SK-N-SH treated with all-trans-retinoic acid at 6 μM for 48 hours (cell line): ENCODE measurements at regions not wholly inside any gene's neighbourhood (a gene's known extent, or its start where the extent isn't known, plus 50 kb on each side); places are given as distances from the start of the nearest gene placed in this dataset.

Source experiments
- ARNTL ChIP-seq: fragments of 450-650 bp; formaldehyde crosslinking; IDR thresholded peaks from 2 replicates; pipeline ENCODE4 v1.5.0; 2020; ENCODE audit warnings: low read depth, mild to moderate bottlenecking, moderate library complexity, borderline replicate concordance
- POU6F1 ChIP-seq: fragments of 250-450 bp; sonication (Bioruptor Pico); IDR thresholded peaks from 2 replicates; pipeline ENCODE4 v1.8.0; 2021; ENCODE audit warnings: low read depth, mild to moderate bottlenecking, moderate library complexity, borderline replicate concordance
- TOX ChIP-seq: fragments of 250-450 bp; sonication (Bioruptor Pico); IDR thresholded peaks from 2 replicates; pipeline ENCODE4 v1.8.0; 2021; ENCODE audit warnings: mild to moderate bottlenecking, moderate library complexity, borderline replicate concordance
- ZNF70 ChIP-seq: fragments of 450-650 bp; formaldehyde crosslinking; IDR thresholded peaks from 2 replicates; pipeline ENCODE4 v1.5.0; 2020; ENCODE audit warnings: mild to moderate bottlenecking, moderate library complexity

GRCh38 chr10:33800545-33800944 lies 466.1 kb upstream of the NRP1 start:
- TF ChIP-seq ARNTL (no peak), TOX (CRISPR knock-in tag) (no peak), POU6F1 (no peak), ZNF70 (CRISPR knock-in tag) (no peak)
